GM19452 (cell line): ENCODE measurements at regions not wholly inside any gene's neighbourhood (a gene's known extent, or its start where the extent isn't known, plus 50 kb on each side); places are given as distances from the start of the nearest gene placed in this dataset.
"Not testable (repeated sequence)": the region's sequence is repeated elsewhere in the genome, so short reads cannot be mapped to it uniquely, and the experiment has no call there.

Source experiments
- ATAC-seq: cut with Tn5 transposase; IDR thresholded peaks from one replicate; pipeline ENCODE4 v1.9.1; 2021; ENCODE audit not compliant: unreplicated experiment

- no peak for ATAC-seq
These were observed 52.2 kb upstream of the ABCA1 start for GRCh38 chr9:104980039-104980654.

GRCh38 chr9:104981543-104982129 lies 53.7 kb upstream of the ABCA1 start:
- ATAC-seq, result no peak

GRCh38 chr9:104982543-104982942 lies 54.6 kb upstream of the ABCA1 start:
- no peak for ATAC-seq

GRCh38 chr9:104983491-104983890 lies 55.5 kb upstream of the ABCA1 start:
- no peak for ATAC-seq

- ATAC-seq, result no peak
These were observed 56.2 kb upstream of the ABCA1 start for GRCh38 chr9:104984121-104984520.

GRCh38 chr9:104984542-104984941 lies 56.6 kb upstream of the ABCA1 start:
- ATAC-seq, result no peak

GRCh38 chr9:104984948-104985347 lies 57.0 kb upstream of the ABCA1 start:
- ATAC-seq, result no peak

GRCh38 chr9:104986096-104986495 lies 58.1 kb upstream of the ABCA1 start:
- no peak for ATAC-seq

- ATAC-seq, result no peak
These were observed 59.8 kb upstream of the ABCA1 start for GRCh38 chr9:104987743-104988142.

GRCh38 chr9:104988539-104988938 lies 60.6 kb upstream of the ABCA1 start:
- no peak for ATAC-seq

- peak; percentile 86 for ATAC-seq
These were observed 63.4 kb upstream of the ABCA1 start for GRCh38 chr9:104991144-104991953.

- no peak for ATAC-seq
These were observed 64.7 kb upstream of the ABCA1 start for GRCh38 chr9:104992659-104993058.

GRCh38 chr9:104993291-104993963 lies 65.5 kb upstream of the ABCA1 start:
- no peak for ATAC-seq

GRCh38 chr9:104997536-104997935 lies 69.6 kb upstream of the ABCA1 start:
- no peak for ATAC-seq

GRCh38 chr9:104999136-104999535 lies 71.2 kb upstream of the ABCA1 start:
- ATAC-seq, result no peak

- not testable (repeated sequence) for ATAC-seq
These were observed 72.6 kb upstream of the ABCA1 start for GRCh38 chr9:105000529-105000928.

- ATAC-seq, result no peak
These were observed 76.6 kb upstream of the ABCA1 start for GRCh38 chr9:105004466-105005090.

GRCh38 chr9:105005186-105005585 lies 77.2 kb upstream of the ABCA1 start:
- no peak for ATAC-seq

GRCh38 chr9:105006514-105006913 lies 78.6 kb upstream of the ABCA1 start:
- no peak for ATAC-seq

GRCh38 chr9:105007143-105007542 lies 79.2 kb upstream of the ABCA1 start:
- no peak for ATAC-seq

GRCh38 chr9:105010089-105010488 lies 82.1 kb upstream of the ABCA1 start:
- ATAC-seq, result not testable (repeated sequence)
